ENCODE measurements at regions not wholly inside any gene's neighbourhood (a gene's known extent, or its start where the extent isn't known, plus 50 kb on each side); places are given as distances from the start of the nearest gene placed in this dataset.

DNA sequence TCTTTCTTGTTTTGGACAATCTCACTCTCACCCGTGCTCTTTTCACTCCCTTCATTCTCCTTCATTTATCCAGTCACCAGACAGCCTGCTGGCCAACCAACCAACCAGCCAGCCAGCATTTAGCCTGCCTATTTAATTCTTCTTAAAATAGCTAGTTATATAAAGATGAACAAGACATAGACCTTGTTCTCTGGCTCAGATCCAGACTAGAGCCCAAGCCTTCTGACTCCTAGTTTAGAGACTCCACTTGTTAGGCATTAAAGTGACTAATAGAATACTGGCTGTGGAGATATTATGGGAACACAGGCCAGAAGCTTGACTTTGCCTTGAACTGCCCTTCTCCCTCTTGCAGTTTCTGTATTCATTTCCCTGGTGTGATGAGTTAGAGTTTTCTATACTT, 215.3 kb upstream of the THRB start:
- in situ Hi-C loops (cut with HindIII; ENCODE audit: low pct_unique_long_range_greater_than_20kb, low sequenced_read_pairs), result no loop called here
- no peak for DNase-seq (ENCODE audit: low read depth, low spot score)

DNA sequence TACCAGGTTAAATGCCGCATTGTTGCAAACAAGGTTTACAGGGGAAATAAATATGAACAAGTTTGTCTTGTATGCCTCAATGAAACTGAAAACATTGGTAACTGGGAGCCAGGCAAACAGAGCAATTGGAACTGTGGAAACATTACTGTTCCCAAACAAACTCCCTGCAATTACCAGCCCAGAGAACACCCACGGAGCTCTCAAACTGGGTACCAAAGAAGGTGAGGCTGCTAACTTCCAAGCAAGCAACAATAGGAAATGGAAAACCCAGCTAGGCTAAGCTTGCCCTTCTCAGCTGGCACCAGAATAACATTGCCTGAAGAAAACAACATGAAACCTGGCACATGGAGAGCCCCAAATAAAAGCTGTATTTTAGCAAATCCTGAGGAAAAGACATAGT, 218.9 kb upstream of the THRB start:
- in situ Hi-C loops (cut with HindIII; ENCODE audit: low pct_unique_long_range_greater_than_20kb, low sequenced_read_pairs), result no loop called here
- DNase-seq (ENCODE audit: low read depth, low spot score), result no peak

DNA sequence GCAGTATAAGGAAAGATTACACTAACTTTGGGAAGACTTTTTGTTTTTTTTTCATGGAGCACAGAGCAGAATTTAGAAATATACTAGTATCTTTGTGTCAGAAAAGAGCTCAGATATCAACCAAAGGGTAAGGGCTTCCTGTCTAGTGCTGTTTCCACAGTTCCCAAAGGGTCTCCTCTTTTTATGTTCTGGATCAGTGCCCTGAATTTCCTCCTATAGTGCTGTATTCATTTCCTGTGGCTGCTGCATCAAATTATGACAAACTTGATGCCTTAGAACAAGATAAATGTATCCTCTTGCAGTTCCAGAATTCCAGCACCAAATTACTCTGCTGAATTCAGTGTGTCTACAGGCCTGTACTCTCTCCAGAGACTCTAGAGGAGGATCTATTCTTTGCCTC, 219.8 kb upstream of the THRB start:
- in situ Hi-C loops (cut with HindIII; ENCODE audit: low pct_unique_long_range_greater_than_20kb, low sequenced_read_pairs), result no loop called here
- no peak for DNase-seq (ENCODE audit: low read depth, low spot score)

DNA sequence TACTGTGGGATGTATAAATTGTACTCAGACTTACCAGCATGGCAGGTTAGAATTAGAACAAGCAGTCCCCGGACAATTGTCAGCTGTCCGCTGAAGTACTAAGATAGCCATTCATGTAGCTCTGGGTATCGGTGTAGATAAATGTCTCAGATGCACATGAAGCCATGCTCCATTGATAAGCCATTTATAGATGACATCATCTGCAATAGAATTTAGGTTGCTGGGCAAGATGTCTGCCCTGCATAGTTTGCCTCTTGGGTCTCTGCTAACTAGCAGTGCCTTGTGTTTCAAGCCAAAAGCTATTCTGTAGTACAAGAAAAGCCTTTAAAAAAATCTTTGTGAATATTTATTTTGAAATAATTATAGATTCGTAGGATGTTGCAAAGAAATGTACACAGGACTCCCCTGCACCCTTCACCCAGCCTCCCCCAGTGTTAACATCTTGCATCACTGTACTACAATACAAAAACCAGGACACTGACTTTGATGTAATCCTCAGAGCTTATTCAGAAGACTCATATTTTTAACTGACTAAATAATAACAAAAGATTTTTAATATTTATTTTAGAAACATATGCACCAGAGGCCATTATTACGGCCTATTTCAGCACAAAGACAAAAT, 220.6 kb upstream of the THRB start:
- in situ Hi-C loops (cut with HindIII; ENCODE audit: low pct_unique_long_range_greater_than_20kb, low sequenced_read_pairs), result no loop called here
- DNase-seq (ENCODE audit: low read depth, low spot score), result no peak

DNA sequence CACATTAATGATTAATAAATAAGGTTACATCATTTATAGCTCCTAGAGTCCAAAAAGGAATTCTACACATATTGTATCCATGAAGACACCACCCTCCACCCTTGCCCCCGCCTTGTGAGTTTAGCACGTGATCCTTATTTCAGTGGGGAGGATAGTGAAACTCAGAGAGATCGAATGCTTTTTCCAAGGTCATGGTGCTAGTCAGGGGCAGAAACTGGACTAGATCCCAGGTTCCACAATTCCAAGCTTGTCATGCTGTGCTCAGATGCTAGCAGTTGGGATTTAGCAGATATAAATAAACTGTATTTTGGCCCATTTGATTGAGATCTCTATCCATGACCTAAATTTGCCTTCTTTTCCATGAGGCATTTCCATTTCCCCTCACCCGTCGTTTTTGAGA, 227.4 kb upstream of the THRB start:
- DNase-seq (ENCODE audit: low read depth, low spot score), result no peak
- in situ Hi-C loops (cut with HindIII; ENCODE audit: low pct_unique_long_range_greater_than_20kb, low sequenced_read_pairs), result no loop called here

DNA sequence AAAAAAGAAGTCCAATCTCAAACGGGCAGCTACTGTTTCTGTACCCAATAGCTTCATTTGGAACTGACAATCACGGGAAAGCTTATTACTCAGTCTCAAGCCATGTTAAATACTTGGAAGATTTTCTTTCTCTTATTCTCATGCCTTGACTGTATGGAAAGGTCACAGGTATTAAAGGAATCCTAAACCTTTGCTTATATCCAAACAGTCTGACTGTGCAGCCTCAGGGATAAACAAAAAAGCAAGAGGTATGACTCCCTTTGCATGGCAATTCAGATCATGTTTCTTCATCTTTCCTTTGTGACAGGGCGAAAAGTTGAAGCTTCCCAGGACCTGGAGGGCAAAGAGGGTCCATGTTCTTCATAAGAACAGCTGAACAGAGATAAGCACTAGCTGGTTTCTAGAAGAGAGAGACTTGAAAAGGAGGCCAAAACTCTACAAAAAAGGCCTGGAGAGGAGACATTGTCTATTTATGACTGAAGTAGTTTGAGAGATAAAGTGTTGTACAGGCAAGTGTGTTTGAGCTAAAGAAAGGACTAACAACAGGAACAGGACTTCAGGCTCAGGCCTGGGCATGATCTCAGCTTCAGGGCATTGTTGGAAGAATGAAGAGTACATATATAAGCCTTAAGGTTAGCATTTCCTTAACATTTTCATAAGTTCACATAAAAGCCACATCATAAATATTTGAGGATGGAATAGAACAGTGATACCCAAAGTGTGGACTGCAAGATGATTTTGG, 231.0 kb upstream of the THRB start:
- in situ Hi-C loops (cut with HindIII; ENCODE audit: low pct_unique_long_range_greater_than_20kb, low sequenced_read_pairs), result no loop called here
- DNase-seq (ENCODE audit: low read depth, low spot score), result no peak

DNA sequence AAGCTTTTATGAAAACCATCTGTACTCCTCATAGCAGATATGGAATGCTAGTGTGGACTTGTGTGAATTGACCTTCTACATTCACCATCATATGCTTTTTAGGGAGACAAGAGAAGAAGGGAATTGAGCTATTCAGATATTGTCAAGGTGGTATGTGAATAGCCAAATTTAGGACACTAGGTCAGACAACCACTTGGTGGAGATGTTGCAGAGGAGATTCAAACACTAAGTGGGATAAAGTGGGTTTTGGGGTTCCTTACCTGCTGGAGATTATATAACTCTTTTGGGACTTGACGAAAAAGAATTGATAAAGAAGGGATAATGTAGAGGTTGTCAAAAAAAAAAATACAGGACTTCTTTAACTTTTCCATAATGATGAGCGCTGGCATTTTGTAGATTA, 231.8 kb upstream of the THRB start:
- in situ Hi-C loops (cut with HindIII; ENCODE audit: low pct_unique_long_range_greater_than_20kb, low sequenced_read_pairs), result no loop called here

DNA sequence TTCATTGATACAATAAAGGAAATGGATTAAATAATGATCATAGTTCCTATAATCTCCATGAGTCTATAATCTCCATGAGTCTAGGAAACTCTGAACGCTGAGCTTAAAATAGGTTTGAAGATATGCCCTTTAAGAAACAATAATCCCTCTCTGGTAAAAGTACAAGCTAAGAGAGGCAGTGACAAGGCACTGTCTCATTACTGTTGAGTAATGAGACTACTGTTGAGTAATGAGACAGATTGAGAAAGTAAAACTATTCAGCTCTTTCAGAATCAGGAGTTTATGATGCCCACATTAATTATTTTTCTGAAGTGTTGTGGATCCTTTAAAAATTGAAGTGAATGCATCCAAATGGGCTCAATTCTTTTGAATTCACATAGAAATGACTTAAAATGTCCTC, 235.5 kb upstream of the THRB start:
- DNase-seq (ENCODE audit: low read depth, low spot score), result no peak
- in situ Hi-C loops (cut with HindIII; ENCODE audit: low pct_unique_long_range_greater_than_20kb, low sequenced_read_pairs), result no loop called here

More for the DNA sequence above, 231.8 kb upstream of the THRB start:
- DNase-seq (ENCODE audit: low read depth, low spot score), result no peak

DNA sequence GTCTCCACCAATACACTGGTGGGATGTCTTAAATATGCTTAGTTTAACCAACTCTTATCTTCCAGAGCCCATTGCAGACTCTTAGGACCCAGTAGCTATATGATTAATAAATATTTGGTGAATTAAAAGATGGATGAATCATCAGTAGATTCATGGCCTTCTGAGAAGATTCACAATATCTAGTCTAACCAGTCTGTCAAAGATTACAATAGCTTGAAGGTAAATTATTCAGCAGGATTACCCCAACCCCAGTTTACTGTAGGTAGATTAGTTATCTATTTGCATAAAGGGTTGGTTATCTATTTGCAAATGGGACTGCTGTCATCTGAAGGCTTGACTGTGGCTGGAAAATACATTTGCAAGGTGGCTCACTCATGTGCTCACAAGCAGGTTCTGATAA, 239.4 kb upstream of the THRB start:
- DNase-seq (ENCODE audit: low read depth, low spot score), result no peak
- in situ Hi-C loops (cut with HindIII; ENCODE audit: low pct_unique_long_range_greater_than_20kb, low sequenced_read_pairs), result no loop called here

DNA sequence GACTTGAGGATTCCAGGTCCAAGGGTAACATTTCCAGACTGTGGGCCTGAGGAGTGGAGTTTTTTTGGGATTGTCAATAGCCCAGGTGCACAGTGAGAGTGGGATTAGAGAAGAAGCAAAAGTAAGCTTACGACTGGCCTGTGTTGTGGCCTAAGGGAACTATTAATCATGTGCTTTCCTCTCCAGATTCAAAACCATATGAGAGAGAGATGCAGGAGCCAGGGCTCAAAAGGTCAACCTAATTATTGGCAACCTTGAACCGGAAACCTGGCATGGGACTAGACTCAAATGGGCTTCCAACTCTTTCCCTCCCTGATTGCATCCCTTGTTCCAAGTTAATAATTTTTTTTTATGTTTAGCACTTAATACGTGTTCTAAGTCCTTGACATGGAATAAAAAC, 242.1 kb upstream of the THRB start:
- DNase-seq (ENCODE audit: low read depth, low spot score), result no peak
- in situ Hi-C loops (cut with HindIII; ENCODE audit: low pct_unique_long_range_greater_than_20kb, low sequenced_read_pairs), result no loop called here

DNA sequence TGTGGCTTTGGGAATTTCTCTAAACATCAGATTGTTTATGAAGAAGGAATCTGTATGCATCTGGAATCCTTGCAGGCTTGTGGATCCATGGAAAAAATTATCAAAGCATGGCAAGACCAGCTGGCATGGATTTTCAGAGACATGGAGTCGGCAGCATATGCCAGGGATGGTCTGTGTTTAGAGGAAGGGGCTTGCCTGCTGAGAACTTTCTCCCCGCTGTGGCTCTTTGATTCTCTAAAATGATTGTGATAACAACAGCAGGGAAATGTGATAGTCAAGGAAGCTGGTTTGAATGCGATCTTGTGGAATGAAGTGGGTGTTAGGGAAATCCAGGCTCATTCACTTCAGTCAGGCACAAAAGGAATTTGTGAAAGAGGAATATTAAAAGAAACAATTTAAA, 245.7 kb upstream of the THRB start:
- DNase-seq (ENCODE audit: low read depth, low spot score), result no peak
- in situ Hi-C loops (cut with HindIII; ENCODE audit: low pct_unique_long_range_greater_than_20kb, low sequenced_read_pairs), result no loop called here

DNA sequence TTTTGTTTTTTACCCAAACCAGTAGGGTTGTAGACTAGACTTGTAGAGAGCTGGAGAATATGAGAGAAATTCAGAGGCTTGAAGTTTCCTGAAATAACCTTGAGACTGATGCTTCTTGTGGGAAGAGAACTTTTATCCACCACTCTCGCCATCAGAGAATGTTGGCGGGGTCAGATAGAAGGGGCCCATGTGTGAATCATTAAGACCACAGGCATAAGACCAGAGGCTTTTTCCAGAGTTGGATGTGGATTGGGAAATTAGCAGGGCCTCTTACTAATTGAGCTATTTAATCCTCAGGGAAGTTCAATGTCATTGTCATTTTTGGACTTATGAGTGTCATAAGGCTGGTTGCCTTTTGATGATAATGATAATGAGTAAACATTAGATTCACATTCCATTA, 246.9 kb upstream of the THRB start:
- in situ Hi-C loops (cut with HindIII; ENCODE audit: low pct_unique_long_range_greater_than_20kb, low sequenced_read_pairs), result no loop called here
- no peak for DNase-seq (ENCODE audit: low read depth, low spot score)

DNA sequence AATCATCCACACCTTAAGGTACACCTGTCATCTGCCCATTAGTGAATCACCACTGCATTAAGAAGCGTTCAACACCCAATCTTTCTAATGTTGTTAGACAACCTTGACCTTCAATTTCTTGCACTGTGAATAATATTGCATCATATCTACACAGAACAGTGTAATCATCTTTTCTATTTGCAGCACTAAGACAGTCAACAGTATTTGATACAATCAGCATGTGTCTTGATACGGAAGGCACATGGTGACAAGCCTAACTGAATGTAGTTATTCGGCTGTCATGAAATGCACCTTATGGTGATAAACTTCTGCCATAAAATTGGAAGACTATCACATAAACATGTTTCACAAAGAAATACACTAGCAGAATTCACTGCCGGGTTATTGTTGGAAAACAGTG, 253.9 kb upstream of the THRB start:
- no peak for DNase-seq (ENCODE audit: low read depth, low spot score)
- in situ Hi-C loops (cut with HindIII; ENCODE audit: low pct_unique_long_range_greater_than_20kb, low sequenced_read_pairs), result no loop called here

DNA sequence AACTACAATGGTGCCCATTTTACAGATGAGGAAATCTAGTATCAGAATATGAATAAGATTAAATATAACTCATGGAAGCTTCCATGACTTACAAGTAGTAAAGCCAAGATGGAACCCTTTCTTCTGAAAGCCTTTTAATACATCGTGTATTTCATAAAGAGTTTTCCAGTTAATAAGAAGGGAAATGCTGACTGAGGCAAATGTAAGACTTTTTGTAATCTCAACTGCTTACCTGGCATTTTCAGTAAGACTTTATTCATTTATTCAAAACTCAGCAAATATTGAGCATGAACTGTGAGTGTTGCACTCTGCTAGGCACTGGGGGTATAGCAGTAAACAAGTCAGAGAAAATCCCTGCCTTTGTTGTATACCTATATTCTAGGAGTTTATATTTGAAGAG, 256.4 kb upstream of the THRB start:
- in situ Hi-C loops (cut with HindIII; ENCODE audit: low pct_unique_long_range_greater_than_20kb, low sequenced_read_pairs), result no loop called here
- no peak for DNase-seq (ENCODE audit: low read depth, low spot score)

DNA sequence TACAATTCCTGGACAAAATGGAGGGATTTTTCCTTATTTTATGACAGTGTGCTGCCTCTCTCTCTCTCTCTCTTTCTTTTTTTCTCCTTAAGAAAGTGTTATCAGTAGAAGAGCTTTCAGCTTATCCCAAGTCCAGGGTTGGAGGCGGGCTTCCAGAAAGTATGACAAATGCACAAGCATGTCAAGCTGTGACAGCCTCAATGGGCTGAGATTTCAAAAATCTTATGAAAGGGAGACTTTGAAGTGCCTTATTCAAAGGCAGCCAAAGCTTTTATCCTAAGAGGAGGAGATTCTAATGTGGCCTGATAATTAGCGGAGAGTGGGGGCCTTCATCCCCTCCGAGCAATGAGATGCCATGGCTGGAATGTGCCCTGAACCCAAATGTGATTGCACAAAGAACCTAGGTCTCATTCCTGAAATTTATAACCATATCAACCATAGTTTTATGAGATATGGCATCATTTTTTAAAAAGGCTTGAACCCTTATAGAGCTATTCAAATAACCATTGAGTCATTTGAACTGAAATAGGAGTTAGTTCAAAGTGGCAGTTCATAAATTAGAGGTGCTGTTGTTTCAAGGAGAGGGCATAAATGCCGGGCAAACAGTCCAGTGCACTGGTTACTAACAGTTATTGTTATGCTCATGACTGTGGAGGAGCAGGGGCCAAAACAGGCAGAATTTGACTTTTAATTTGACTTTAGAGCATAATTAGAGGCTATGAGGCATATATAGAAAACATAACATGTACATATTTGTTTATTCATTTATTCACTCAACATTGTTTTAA, 261.6 kb upstream of the THRB start:
- no peak for DNase-seq (ENCODE audit: low read depth, low spot score)
- in situ Hi-C loops (cut with HindIII; ENCODE audit: low pct_unique_long_range_greater_than_20kb, low sequenced_read_pairs), result no loop called here

DNA sequence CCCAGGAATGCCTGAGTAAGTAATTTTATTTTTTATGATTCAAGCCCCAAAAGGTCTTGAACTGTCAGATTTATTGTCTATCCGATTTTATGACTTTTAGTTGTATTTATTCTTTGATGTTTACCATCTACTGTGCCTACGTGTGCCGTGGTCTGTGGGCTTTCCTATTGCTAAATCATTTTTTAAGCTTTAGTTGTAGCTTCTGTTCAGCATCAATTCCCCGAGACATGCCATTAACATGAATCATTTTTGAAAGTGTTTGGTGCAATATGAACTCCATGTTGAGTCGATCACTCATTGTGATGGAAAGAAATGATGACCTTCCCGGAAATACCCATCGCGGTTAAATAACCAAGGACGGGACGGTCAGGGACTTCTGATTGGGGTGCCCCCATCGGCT, 268.7 kb upstream of the THRB start:
- in situ Hi-C loops (cut with HindIII; ENCODE audit: low pct_unique_long_range_greater_than_20kb, low sequenced_read_pairs), result no loop called here
- DNase-seq (ENCODE audit: low read depth, low spot score), result no peak

DNA sequence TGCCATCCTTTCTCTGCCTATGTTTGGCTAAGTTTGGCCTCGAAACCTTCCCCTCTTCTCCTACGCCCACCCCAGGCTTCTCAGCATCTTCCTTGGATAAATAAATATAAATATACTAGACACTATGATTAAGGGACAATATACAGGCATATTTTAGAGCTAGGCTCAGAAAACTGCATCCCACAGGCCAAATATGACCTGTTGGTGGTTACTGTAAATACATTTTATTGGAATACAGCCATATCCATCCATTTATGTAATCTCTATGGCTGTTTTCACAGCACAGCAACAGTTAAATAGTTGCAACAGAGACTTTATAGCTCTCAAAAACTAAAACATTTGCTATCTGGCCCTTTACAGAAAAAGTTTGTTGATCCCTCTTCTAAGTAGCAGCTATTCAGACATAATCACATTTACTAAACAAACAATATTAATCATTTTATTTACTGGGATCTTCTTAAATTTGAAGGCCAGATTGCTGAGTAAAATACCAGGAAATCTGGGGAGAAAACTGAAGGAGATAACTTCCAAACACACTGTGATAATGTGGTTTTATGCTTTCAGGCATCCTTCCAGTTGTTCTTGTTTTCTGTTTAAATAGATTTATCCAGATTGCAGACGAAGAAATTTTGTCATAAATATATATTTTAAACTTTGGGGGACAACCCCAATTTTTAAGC, 269.7 kb upstream of the THRB start:
- DNase-seq (ENCODE audit: low read depth, low spot score), result no peak
- in situ Hi-C loops (cut with HindIII; ENCODE audit: low pct_unique_long_range_greater_than_20kb, low sequenced_read_pairs), result no loop called here

DNA sequence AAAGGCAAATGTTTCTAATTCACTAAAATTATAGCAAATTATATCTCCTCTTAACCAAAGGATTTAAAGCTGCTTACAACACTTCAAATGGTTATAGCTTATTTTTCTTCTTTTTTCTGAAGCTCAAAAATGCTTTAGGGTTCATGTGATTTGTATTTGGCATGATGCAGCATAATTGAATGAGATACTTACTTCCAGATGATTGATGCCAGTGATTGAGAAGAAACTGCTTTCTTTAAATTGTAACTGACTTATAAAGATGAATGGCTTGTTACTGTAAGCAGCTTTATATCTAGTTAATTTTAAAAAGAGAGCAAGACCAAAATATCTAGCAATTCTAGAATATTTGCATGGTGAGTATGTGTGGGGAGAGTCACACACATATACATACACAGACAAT, 270.7 kb upstream of the THRB start:
- in situ Hi-C loops (cut with HindIII; ENCODE audit: low pct_unique_long_range_greater_than_20kb, low sequenced_read_pairs), result no loop called here
- no peak for DNase-seq (ENCODE audit: low read depth, low spot score)

All from SK-MEL-5 (cell line).